Left lung (tissue), 4 donors: ENCODE measurements at regions not wholly inside any gene's neighbourhood (a gene's known extent, or its start where the extent isn't known, plus 50 kb on each side); places are given as distances from the start of the nearest gene placed in this dataset.

Experiments
- ATAC-seq: fragments of 200-7000 bp; cut with Tn5 transposase; one replicate; pipeline ENCODE4 v1.9.1; 2020; ENCODE audit warnings: moderate library complexity
- DNase-seq, 4 donors: peaks; one replicate each; pipeline ENCODE4 v3.0.0-alpha.2; 2013 to 2020
- H3K27ac ChIP-seq, 2 donors: fragments of 200-600 bp; sonication (generic) in 1 of 2; one replicate each; pipeline versions ENCODE4 v1.5.0 to v1.8.0; 2020 to 2021
- H3K27me3 ChIP-seq, 2 donors: fragments of 200-600 bp; sonication (generic) in 1 of 2; one replicate each; pipeline versions ENCODE4 v1.5.0 to v1.8.0; 2020 to 2021
- H3K36me3 ChIP-seq, 2 donors: fragments of 200-600 bp; sonication (generic) in 1 of 2; one replicate each; pipeline versions ENCODE4 v1.5.0 to v1.8.0; 2020 to 2021
- H3K4me1 ChIP-seq, 2 donors: fragments of 200-600 bp; one replicate each; pipeline ENCODE4 v1.8.0; 2021
- H3K4me3 ChIP-seq, 2 donors: fragments of 200-600 bp; sonication (generic) in 1 of 2; one replicate each; pipeline versions ENCODE4 v1.5.0 to v1.8.0; 2020 to 2021; ENCODE audit warnings: mild to moderate bottlenecking in 1 of 2
- H3K9me3 ChIP-seq, 2 donors: fragments of 200-600 bp; sonication (generic) in 1 of 2; one replicate each; pipeline versions ENCODE4 v1.5.0 to v1.8.0; 2020 to 2021
- CTCF ChIP-seq, 2 donors: fragments of 200-600 bp; sonication (generic) in 1 of 2; IDR thresholded peaks; one replicate each; pipeline versions ENCODE4 v1.5.0 to v1.8.0; 2021; ENCODE audit warnings: antibody characterized with exemption in 2 of 2
- intact Hi-C, 2 donors: fragments of 100-400 bp; cut with DNase I; formaldehyde crosslinking; loops; one replicate each; pipeline versions ENCODE4 v1.11.2 to v1.14.2; 2022
- donor health status: DM: no; HTN: yes; CAD: no.
- donor health status: DM: no; HTN: no; CAD: no.

- no peaks in the 10 kb centered on the region for H3K36me3 ChIP-seq
- H3K27ac ChIP-seq: no peak overlapping the region
- H3K4me1 ChIP-seq: peaks cover 0 to under 1% of the 10 kb centered on the region in 2 donors
- no peak for TF ChIP-seq CTCF (IDR thresholded peaks at IDR 0.05)
- H3K27me3 ChIP-seq: no peaks in the 10 kb centered on the region
- no peaks in the 10 kb centered on the region for H3K9me3 ChIP-seq
- H3K4me3 ChIP-seq: no peak overlapping the region
- no peak for ATAC-seq
- peak in 1 of 4 donors; percentile 26 for DNase-seq
- intact Hi-C loops: no loop called here
These were observed 568.3 kb upstream of the ADGRL2 start for GRCh38 chr1:81232420-81232819.

GRCh38 chr1:81231729-81232038 is 569.0 kb upstream of the ADGRL2 start:
- H3K4me1 ChIP-seq: no peaks in the 10 kb centered on the region
- no peak for TF ChIP-seq CTCF (IDR thresholded peaks at IDR 0.05)
- intact Hi-C loops: no loop called here
- no peaks in the 10 kb centered on the region for H3K36me3 ChIP-seq
- no peaks in the 10 kb centered on the region for H3K27me3 ChIP-seq
- ATAC-seq: no peak
- no peaks in the 10 kb centered on the region for H3K9me3 ChIP-seq
- no peak for DNase-seq
- no peak overlapping the region for H3K27ac ChIP-seq
- no peak overlapping the region for H3K4me3 ChIP-seq

GRCh38 chr1:81230983-81231728 is 569.6 kb upstream of the ADGRL2 start:
- intact Hi-C loops: no loop called here

GRCh38 chr1:81228926-81229325 is 571.8 kb upstream of the ADGRL2 start:
- Histone ChIP-seq H3K4me3 (no peak overlapping the region), H3K27me3 (no peaks in the 10 kb centered on the region), H3K36me3 (no peaks in the 10 kb centered on the region), H3K4me1 (no peaks in the 10 kb centered on the region), H3K27ac (no peak overlapping the region), H3K9me3 (no peaks in the 10 kb centered on the region)
- no peak for TF ChIP-seq CTCF (IDR thresholded peaks at IDR 0.05)
- DNase-seq (no peak), ATAC-seq (no peak)
- intact Hi-C loops: no loop called here

More at GRCh38 chr1:81230983-81231728, 569.6 kb upstream of the ADGRL2 start:
- no peaks in the 10 kb centered on the region for H3K27me3 ChIP-seq
- ATAC-seq: no peak
- no peak overlapping the region for H3K4me3 ChIP-seq
- no peaks in the 10 kb centered on the region for H3K36me3 ChIP-seq
- DNase-seq: no peak
- H3K9me3 ChIP-seq: no peaks in the 10 kb centered on the region
- H3K4me1 ChIP-seq: no peaks in the 10 kb centered on the region
- no peak overlapping the region for H3K27ac ChIP-seq
- TF ChIP-seq CTCF (IDR thresholded peaks at IDR 0.05): no peak

GRCh38 chr1:81226603-81226928 is 574.2 kb upstream of the ADGRL2 start:
- H3K27ac ChIP-seq: no peak overlapping the region
- H3K4me1 ChIP-seq: no peaks in the 10 kb centered on the region
- H3K9me3 ChIP-seq: no peaks in the 10 kb centered on the region
- no peak for TF ChIP-seq CTCF (IDR thresholded peaks at IDR 0.05)
- intact Hi-C loops: no loop called here
- no peak for DNase-seq
- no peak overlapping the region for H3K4me3 ChIP-seq
- H3K36me3 ChIP-seq: no peaks in the 10 kb centered on the region
- no peaks in the 10 kb centered on the region for H3K27me3 ChIP-seq
- ATAC-seq: no peak
